ENCODE measurements at regions not wholly inside any gene's neighbourhood (a gene's known extent, or its start where the extent isn't known, plus 50 kb on each side); places are given as distances from the start of the nearest gene placed in this dataset.

- no peak overlapping the region for H3K4me3 ChIP-seq (ENCODE audit: control insufficient read depth in 2 of 3, extremely low read depth in 1 of 3, insufficient read depth in 2 of 3, low read depth in 1 of 3, low read length in 3 of 3)
- no peak overlapping the region for H2AFZ ChIP-seq (ENCODE audit: control insufficient read depth, low read length)
- TF ChIP-seq EZH2 (IDR thresholded peaks at IDR 0.05; ENCODE audit: low read length) (no peak), CTCF (optimal IDR thresholded peaks at IDR 0.05 in 1 of 3, IDR thresholded peaks at IDR 0.05 in 1 of 3, conservative IDR thresholded peaks at IDR 0.05 in 1 of 3; ENCODE audit: extremely low read depth in 1 of 3, insufficient read depth in 2 of 3, low read length in 3 of 3) (no peak)
- no peaks in the 10 kb centered on the region for H3K9me1 ChIP-seq (ENCODE audit: control insufficient read depth, extremely low read depth, insufficient read depth, low read length)
- no peak overlapping the region for H3K9ac ChIP-seq (ENCODE audit: control insufficient read depth, extremely low read depth, insufficient read depth, low read length)
- H3K9me3 ChIP-seq (ENCODE audit: control insufficient read depth, low read depth, low read length) = no peaks in the 10 kb centered on the region
- no peaks in the 10 kb centered on the region for H3K27me3 ChIP-seq (ENCODE audit: control insufficient read depth, extremely low read depth, insufficient read depth, low read length)
- no peaks in the 10 kb centered on the region for H3K4me1 ChIP-seq (ENCODE audit: control insufficient read depth, extremely low read depth, insufficient read depth, low read length)
- dilution Hi-C loops (cut with MboI; ENCODE audit: extremely low pct_ligation_motif_present, low sequenced_read_pairs) = no loop called here
- FAIRE-seq (no peak), DNase-seq (ENCODE audit: low read depth, low spot score) (no peak)
- H3K4me2 ChIP-seq (ENCODE audit: control insufficient read depth, extremely low read depth, insufficient read depth, low read depth, low read length) = no peak overlapping the region
- no peaks in the 10 kb centered on the region for H3K79me2 ChIP-seq (ENCODE audit: control insufficient read depth, insufficient read depth, low read length)
- H4K20me1 ChIP-seq (ENCODE audit: control insufficient read depth, extremely low read depth, insufficient read depth, low read length) = no peaks in the 10 kb centered on the region
- no peaks in the 10 kb centered on the region for H3K36me3 ChIP-seq (ENCODE audit: control insufficient read depth in 2 of 2, extremely low read depth in 1 of 2, insufficient read depth in 2 of 2, low read length in 2 of 2)
- H3K27ac ChIP-seq (ENCODE audit: control insufficient read depth, insufficient read depth, low read length) = no peak overlapping the region
These were observed 179.7 kb upstream of the HS3ST4 start for GRCh38 chr16:25512041-25512440.

DNA sequence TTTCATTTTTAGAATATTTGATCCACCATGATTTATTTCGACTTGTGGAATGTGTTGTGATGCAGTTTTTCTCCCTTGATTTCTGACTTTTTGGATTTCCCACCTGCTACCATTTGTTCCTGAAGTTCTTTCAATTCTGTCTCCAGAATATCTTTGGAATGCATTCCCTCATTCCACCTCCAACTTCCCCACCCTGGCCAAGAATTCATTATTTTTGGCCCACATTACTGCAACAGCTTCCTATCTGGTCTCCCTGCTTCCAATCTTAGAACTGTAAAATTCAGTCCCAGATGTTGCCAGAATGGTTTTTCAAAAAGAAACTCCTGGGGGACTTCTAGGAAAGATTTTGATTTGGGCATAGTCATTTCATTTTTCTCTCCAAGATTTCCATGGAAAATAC lies 182.3 kb upstream of the HS3ST4 start:
- no peak overlapping the region for H3K27ac ChIP-seq (ENCODE audit: control insufficient read depth, insufficient read depth, low read length)
- dilution Hi-C loops (cut with MboI; ENCODE audit: extremely low pct_ligation_motif_present, low sequenced_read_pairs) = no loop called here
- H2AFZ ChIP-seq (ENCODE audit: control insufficient read depth, low read length) = no peak overlapping the region
- no peak overlapping the region for H3K4me3 ChIP-seq (ENCODE audit: control insufficient read depth in 2 of 3, extremely low read depth in 1 of 3, insufficient read depth in 2 of 3, low read depth in 1 of 3, low read length in 3 of 3)
- no peaks in the 10 kb centered on the region for H3K9me1 ChIP-seq (ENCODE audit: control insufficient read depth, extremely low read depth, insufficient read depth, low read length)
- H3K4me2 ChIP-seq (ENCODE audit: control insufficient read depth, extremely low read depth, insufficient read depth, low read depth, low read length) = no peak overlapping the region
- no peaks in the 10 kb centered on the region for H3K4me1 ChIP-seq (ENCODE audit: control insufficient read depth, extremely low read depth, insufficient read depth, low read length)
- H3K27me3 ChIP-seq (ENCODE audit: control insufficient read depth, extremely low read depth, insufficient read depth, low read length) = no peaks in the 10 kb centered on the region
- FAIRE-seq (no peak), DNase-seq (ENCODE audit: low read depth, low spot score) (no peak)
- H3K36me3 ChIP-seq (ENCODE audit: control insufficient read depth in 2 of 2, extremely low read depth in 1 of 2, insufficient read depth in 2 of 2, low read length in 2 of 2) = no peaks in the 10 kb centered on the region
- no peaks in the 10 kb centered on the region for H3K79me2 ChIP-seq (ENCODE audit: control insufficient read depth, insufficient read depth, low read length)
- TF ChIP-seq EZH2 (IDR thresholded peaks at IDR 0.05; ENCODE audit: low read length) (no peak), CTCF (optimal IDR thresholded peaks at IDR 0.05 in 1 of 3, IDR thresholded peaks at IDR 0.05 in 1 of 3, conservative IDR thresholded peaks at IDR 0.05 in 1 of 3; ENCODE audit: extremely low read depth in 1 of 3, insufficient read depth in 2 of 3, low read length in 3 of 3) (no peak)
- no peaks in the 10 kb centered on the region for H4K20me1 ChIP-seq (ENCODE audit: control insufficient read depth, extremely low read depth, insufficient read depth, low read length)
- no peaks in the 10 kb centered on the region for H3K9me3 ChIP-seq (ENCODE audit: control insufficient read depth, low read depth, low read length)
- no peak overlapping the region for H3K9ac ChIP-seq (ENCODE audit: control insufficient read depth, extremely low read depth, insufficient read depth, low read length)

All from keratinocyte (primary cell).